CD4-positive, CD25-positive, alpha-beta regulatory T cell (primary cell): ENCODE measurements at regions not wholly inside any gene's neighbourhood (a gene's known extent, or its start where the extent isn't known, plus 50 kb on each side); places are given as distances from the start of the nearest gene placed in this dataset.
A peak's percentile ranks its signal among the peaks of the same experiment; 100 is the strongest.

ENCODE experiments used
- ATAC-seq, 2 donors: fragments of 150-1000 bp; cut with Tn5 transposase; one replicate each; pipeline ENCODE4 v1.10.0; 2021; ENCODE audit warnings: low read depth in 2 of 2, moderate number of reproducible peaks in 2 of 2, moderate library complexity in 1 of 2
- DNase-seq, 3 donors: peaks; one replicate each; pipeline versions ENCODE4 v3.0.0 to v3.0.0-alpha.2; 2012 to 2022; ENCODE audit warnings: mixed read lengths in 1 of 3
- H3K27ac ChIP-seq: one replicate; pipeline ENCODE4 v1.7.0; 2013; ENCODE audit warnings: mild to moderate bottlenecking, low read length; ENCODE audit not compliant: insufficient read depth, poor library complexity, severe bottlenecking
- H3K27me3 ChIP-seq: one replicate; pipeline ENCODE4 v1.7.0; 2013; ENCODE audit warnings: low read length; ENCODE audit not compliant: control insufficient read depth, insufficient read depth
- H3K36me3 ChIP-seq: one replicate; pipeline ENCODE4 v1.7.0; 2013; ENCODE audit warnings: mild to moderate bottlenecking, low read length, moderate library complexity; ENCODE audit not compliant: control insufficient read depth, insufficient read depth
- H3K4me1 ChIP-seq: 2 replicates; pipeline ENCODE4 v1.7.0; 2013; ENCODE audit warnings: mild to moderate bottlenecking, low read length; ENCODE audit not compliant: insufficient read depth, control insufficient read depth, poor library complexity, severe bottlenecking
- H3K4me3 ChIP-seq: one replicate; pipeline ENCODE4 v1.7.0; 2013; ENCODE audit warnings: low read depth, mild to moderate bottlenecking, low read length, moderate library complexity
- H3K9me3 ChIP-seq, 2 experiments: 1 replicate in 1 of 2; 2 replicates in 1 of 2; pipeline ENCODE4 v1.7.0; 2013; ENCODE audit warnings: low read length in 2 of 2, mild to moderate bottlenecking in 1 of 2, moderate library complexity in 1 of 2; ENCODE audit not compliant: control insufficient read depth in 2 of 2
- H3K27ac Mint-ChIP-seq, 3 donors: one replicate each; pipeline ENCODE4 v1.8.0; 2020 to 2022; ENCODE audit warnings: mild to moderate bottlenecking in 3 of 3, mixed read lengths in 3 of 3, moderate library complexity in 2 of 3
- H3K27me3 Mint-ChIP-seq: one replicate; pipeline ENCODE4 v1.8.0; 2022; ENCODE audit warnings: mild to moderate bottlenecking, mixed read lengths
- H3K36me3 Mint-ChIP-seq: one replicate; pipeline ENCODE4 v1.8.0; 2020; ENCODE audit warnings: mixed read lengths
- H3K4me1 Mint-ChIP-seq, 4 donors: one replicate each; pipeline ENCODE4 v1.8.0; 2020 to 2022; ENCODE audit warnings: mixed read lengths in 4 of 4, mild to moderate bottlenecking in 1 of 4
- H3K4me3 Mint-ChIP-seq, 4 donors: one replicate each; pipeline ENCODE4 v1.8.0; 2020 to 2022; ENCODE audit warnings: mild to moderate bottlenecking in 4 of 4, mixed read lengths in 4 of 4, moderate library complexity in 3 of 4
- H3K9me3 Mint-ChIP-seq, 7 donors: one replicate each; pipeline ENCODE4 v1.8.0; 2020 to 2022; ENCODE audit warnings: mixed read lengths in 7 of 7, mild to moderate bottlenecking in 3 of 7, moderate library complexity in 2 of 7

DNA sequence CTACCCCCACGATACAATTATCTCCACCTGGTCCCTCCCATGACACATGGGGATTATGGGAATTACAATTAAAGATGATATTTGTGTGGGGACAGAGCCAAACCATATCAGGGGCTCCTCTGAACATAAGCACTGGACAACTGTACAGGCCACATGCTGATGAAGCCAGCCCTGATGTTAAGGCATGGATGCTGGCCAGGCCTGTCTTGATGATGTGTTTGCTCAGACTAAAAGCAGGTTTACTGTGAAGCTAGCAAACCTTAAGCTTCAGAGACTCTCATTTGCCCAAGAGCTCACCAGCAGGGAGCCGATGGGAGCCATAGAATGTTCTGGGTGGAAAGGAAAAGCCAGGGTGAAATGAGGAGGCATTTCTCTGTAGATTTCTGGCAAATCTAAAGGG lies 135.3 kb upstream of the KCNK1 start:
- H3K4me1 Mint-ChIP-seq = no peaks in the 10 kb centered on the region
- H3K27ac ChIP-seq = no peak overlapping the region
- H3K4me1 ChIP-seq = no peaks in the 10 kb centered on the region
- no peak overlapping the region for H3K4me3 Mint-ChIP-seq
- ATAC-seq (no peak), DNase-seq (no peak)
- peaks cover 5% of the 10 kb centered on the region for H3K27me3 Mint-ChIP-seq
- H3K36me3 Mint-ChIP-seq = no peaks in the 10 kb centered on the region
- H3K27me3 ChIP-seq = no peaks in the 10 kb centered on the region
- H3K36me3 ChIP-seq = no peaks in the 10 kb centered on the region
- no peak overlapping the region for H3K27ac Mint-ChIP-seq
- no peaks in the 10 kb centered on the region for H3K9me3 Mint-ChIP-seq
- no peaks in the 10 kb centered on the region for H3K9me3 ChIP-seq
- H3K4me3 ChIP-seq = no peak overlapping the region

DNA sequence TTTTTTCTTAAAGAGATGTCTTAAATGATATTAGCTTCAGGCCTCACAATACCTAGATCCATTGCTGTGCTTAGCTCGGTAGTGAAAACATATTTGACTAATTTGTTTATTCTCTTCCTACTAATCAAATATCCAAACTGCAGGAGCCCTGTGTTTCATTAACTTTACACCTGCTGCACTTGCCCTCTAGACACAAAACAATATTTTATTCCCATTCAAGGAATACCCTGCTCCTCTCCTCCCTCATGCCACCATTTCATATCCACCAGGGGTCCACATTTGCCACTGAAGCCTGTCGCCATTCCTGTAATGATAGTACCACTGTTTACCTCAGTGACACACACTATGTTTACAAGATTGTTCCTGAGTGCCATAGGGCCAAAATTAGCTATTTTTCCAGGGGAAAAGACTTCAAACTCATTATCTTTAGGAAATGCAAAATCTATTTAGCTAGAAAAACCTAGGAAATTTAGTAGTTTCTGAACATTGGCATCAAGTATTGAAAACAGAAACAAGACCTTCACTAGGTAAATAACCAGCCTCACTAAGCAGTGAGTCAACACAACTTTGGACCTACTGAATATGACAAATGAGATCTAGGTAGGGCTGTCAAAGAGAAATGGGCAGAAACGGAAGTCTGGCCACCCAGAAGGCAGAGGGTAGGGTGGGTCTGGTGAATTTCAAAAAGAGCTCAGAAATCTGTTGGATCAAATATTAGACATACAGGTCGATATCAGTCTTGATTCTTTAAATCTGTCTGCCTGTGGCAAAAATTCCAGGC lies 134.6 kb upstream of the KCNK1 start:
- no peaks in the 10 kb centered on the region for H3K27me3 ChIP-seq
- H3K4me1 ChIP-seq = no peaks in the 10 kb centered on the region
- Mint-ChIP-seq H3K27ac (no peak overlapping the region), H3K27me3 (peaks cover 5% of the 10 kb centered on the region), H3K4me1 (no peaks in the 10 kb centered on the region), H3K4me3 (no peak overlapping the region), H3K36me3 (no peaks in the 10 kb centered on the region), H3K9me3 (peaks cover 0 to 2% (median 0%) of the 10 kb centered on the region in 7 donors)
- ATAC-seq (no peak), DNase-seq (no peak)
- no peaks in the 10 kb centered on the region for H3K9me3 ChIP-seq
- H3K27ac ChIP-seq = no peak overlapping the region
- no peaks in the 10 kb centered on the region for H3K36me3 ChIP-seq
- H3K4me3 ChIP-seq = no peak overlapping the region

DNA sequence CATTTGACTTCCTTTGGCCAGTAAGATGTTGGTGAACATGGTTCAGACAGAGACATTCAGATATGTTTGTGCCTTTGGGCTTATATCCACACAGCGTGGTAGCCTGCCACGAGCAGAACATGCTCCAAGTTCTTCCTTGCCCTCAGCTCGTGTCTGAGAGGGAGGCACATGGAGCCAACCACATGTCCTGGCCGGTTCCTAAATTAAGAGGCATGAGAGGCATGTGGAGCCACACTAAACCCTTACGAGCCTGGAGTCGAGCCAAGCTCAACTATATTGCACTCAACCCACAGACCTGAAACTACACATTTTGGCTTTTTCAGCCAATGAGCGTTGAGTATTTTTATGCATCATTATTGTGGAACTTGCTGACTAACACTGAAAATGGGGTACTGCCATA lies 133.7 kb upstream of the KCNK1 start:
- H3K36me3 Mint-ChIP-seq = no peaks in the 10 kb centered on the region
- no peak overlapping the region for H3K4me3 Mint-ChIP-seq
- Histone ChIP-seq H3K4me3 (no peak overlapping the region), H3K4me1 (no peaks in the 10 kb centered on the region), H3K9me3 (no peaks in the 10 kb centered on the region), H3K36me3 (no peaks in the 10 kb centered on the region), H3K27ac (no peak overlapping the region), H3K27me3 (no peaks in the 10 kb centered on the region)
- no peak for DNase-seq
- no peak overlapping the region for H3K27ac Mint-ChIP-seq
- ATAC-seq = no peak
- H3K4me1 Mint-ChIP-seq = no peaks in the 10 kb centered on the region
- peaks cover 0 to 2% (median 0%) of the 10 kb centered on the region in 7 donors for H3K9me3 Mint-ChIP-seq
- peaks cover 9% of the 10 kb centered on the region for H3K27me3 Mint-ChIP-seq

DNA sequence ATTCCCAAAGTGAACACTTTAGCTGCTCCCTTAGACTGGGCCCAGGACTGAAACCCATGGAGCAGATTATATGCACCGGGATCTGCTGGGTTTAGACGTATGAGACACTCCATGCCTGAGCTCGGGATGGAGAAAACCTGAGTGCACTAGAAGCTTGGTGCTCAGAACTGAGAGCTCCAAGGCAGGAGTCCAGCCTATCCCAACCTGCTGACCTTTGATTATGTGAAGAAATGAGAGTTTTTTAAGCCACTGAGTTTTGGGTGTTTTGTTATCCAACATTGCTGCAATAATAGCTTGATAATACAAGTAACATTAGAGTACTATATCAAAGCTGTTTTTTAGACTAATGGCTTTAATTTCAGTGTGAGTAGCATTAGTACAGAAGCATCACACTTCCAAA lies 131.5 kb upstream of the KCNK1 start:
- Histone ChIP-seq H3K27me3 (no peaks in the 10 kb centered on the region), H3K4me1 (no peaks in the 10 kb centered on the region), H3K9me3 (no peaks in the 10 kb centered on the region), H3K4me3 (no peak overlapping the region), H3K36me3 (no peaks in the 10 kb centered on the region), H3K27ac (no peak overlapping the region)
- Mint-ChIP-seq H3K36me3 (no peaks in the 10 kb centered on the region), H3K27me3 (peaks cover 20% of the 10 kb centered on the region), H3K27ac (no peak overlapping the region), H3K4me1 (no peaks in the 10 kb centered on the region), H3K4me3 (no peak overlapping the region), H3K9me3 (peaks cover 0 to 2% (median 0%) of the 10 kb centered on the region in 7 donors)
- DNase-seq (no peak), ATAC-seq (no peak)

DNA sequence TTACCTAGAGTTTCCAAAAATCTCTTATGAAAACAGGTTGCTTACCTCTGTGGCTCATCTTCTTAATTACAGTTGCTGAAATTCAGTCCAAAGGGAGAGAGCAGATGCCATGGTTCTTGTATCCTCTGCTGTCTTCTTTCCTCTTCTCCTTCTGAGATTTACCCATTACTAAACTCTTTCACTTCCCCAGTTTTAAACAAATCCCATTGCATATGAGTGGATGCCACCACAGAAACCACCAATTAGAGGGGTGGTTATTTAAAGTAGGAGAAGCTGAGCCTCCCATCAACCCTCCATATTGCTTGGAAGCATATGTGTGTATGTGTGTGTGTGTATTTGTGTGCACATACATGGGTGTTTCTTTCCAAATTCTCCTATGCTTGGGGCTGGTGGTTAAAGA lies 128.5 kb upstream of the KCNK1 start:
- Histone ChIP-seq H3K4me3 (no peak overlapping the region), H3K9me3 (no peaks in the 10 kb centered on the region), H3K4me1 (no peaks in the 10 kb centered on the region), H3K27ac (no peak overlapping the region), H3K36me3 (no peaks in the 10 kb centered on the region), H3K27me3 (no peaks in the 10 kb centered on the region)
- no peak overlapping the region for H3K27ac Mint-ChIP-seq
- ATAC-seq (no peak), DNase-seq (no peak)
- H3K27me3 Mint-ChIP-seq = peaks cover 15% of the 10 kb centered on the region
- H3K9me3 Mint-ChIP-seq = peaks cover 0 to 2% (median 0%) of the 10 kb centered on the region in 7 donors
- H3K4me3 Mint-ChIP-seq = no peak overlapping the region
- H3K36me3 Mint-ChIP-seq = no peaks in the 10 kb centered on the region
- H3K4me1 Mint-ChIP-seq = no peaks in the 10 kb centered on the region

DNA sequence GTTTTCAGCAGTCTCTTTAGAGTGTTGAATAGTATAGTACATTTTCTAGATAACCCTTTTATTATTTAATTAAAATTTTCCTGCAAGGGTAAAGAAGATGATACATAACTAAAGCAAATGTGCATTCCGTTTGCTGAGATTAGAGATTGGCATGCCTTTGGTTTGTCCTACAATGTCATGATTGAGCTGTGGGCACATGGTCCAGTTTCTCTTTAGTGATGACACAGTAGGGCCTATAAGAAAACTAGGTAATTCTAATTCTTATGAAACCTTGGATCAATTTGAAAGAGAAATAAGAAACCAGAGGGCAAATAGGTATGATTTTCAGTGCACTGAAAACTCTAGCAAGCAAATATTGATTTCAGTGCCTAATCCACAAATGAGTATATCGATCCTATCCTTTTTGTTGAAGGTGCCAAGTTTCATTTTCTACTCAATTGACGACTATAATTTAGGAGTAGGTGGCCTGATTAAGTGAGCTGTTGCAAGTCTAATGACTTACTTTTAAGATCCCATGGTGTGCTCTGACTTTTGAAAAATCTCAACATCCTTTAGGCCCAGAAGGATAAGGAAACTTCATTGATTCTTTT lies 128.0 kb upstream of the KCNK1 start:
- DNase-seq (no peak), ATAC-seq (no peak)
- peaks cover 15% of the 10 kb centered on the region for H3K27me3 Mint-ChIP-seq
- H3K4me3 Mint-ChIP-seq = no peak overlapping the region
- Histone ChIP-seq H3K27ac (no peak overlapping the region), H3K4me3 (no peak overlapping the region), H3K36me3 (no peaks in the 10 kb centered on the region), H3K27me3 (no peaks in the 10 kb centered on the region), H3K4me1 (no peaks in the 10 kb centered on the region), H3K9me3 (no peaks in the 10 kb centered on the region)
- no peaks in the 10 kb centered on the region for H3K36me3 Mint-ChIP-seq
- H3K4me1 Mint-ChIP-seq = no peaks in the 10 kb centered on the region
- no peak overlapping the region for H3K27ac Mint-ChIP-seq
- H3K9me3 Mint-ChIP-seq = peaks cover 0 to 2% (median 0%) of the 10 kb centered on the region in 7 donors

DNA sequence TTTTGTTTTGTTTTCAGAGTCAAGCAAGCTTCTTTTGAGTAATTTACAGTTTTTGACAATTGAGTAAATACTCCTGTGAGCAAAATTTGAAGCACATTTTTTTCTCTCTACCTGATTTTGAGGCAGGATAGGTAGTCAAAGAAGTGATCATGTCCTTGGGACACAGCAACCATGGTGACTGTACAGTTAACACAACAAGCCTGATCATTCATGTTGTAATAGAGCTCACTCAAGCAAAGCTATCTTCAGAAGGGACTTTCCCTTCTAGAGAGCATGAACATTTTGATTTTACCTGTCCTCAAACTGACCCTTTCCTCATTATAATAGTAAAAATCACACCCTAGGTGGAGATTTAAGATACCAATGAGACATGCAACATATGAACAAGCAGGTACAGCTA lies 126.5 kb upstream of the KCNK1 start:
- no peaks in the 10 kb centered on the region for H3K9me3 ChIP-seq
- H3K27me3 ChIP-seq = no peaks in the 10 kb centered on the region
- Mint-ChIP-seq H3K27me3 (peaks cover 15% of the 10 kb centered on the region), H3K36me3 (no peaks in the 10 kb centered on the region), H3K4me1 (no peaks in the 10 kb centered on the region), H3K9me3 (peaks cover 0 to 2% (median 0%) of the 10 kb centered on the region in 7 donors), H3K4me3 (no peak overlapping the region), H3K27ac (no peak overlapping the region)
- H3K36me3 ChIP-seq = no peaks in the 10 kb centered on the region
- no peak overlapping the region for H3K27ac ChIP-seq
- no peaks in the 10 kb centered on the region for H3K4me1 ChIP-seq
- ATAC-seq = no peak
- no peak overlapping the region for H3K4me3 ChIP-seq
- DNase-seq = no peak

DNA sequence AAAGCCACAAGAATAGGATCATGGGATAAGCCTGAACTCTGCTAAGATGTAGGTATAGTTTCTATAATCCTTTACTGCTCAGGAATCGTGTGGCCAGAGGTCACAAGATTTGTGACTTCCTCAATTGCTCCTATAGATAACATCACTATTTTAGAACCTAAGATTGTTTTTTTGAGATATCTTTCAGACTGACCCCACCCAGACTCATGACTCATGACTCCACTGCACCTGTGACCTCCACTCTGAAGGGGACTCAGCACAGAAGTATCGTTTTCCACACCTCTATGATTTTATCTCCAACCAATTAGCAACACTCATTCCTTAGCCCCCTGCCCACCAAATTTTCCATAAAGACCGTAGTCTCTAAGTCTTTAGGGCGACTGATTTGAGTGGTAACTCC lies 124.5 kb upstream of the KCNK1 start:
- ATAC-seq = no peak
- H3K36me3 ChIP-seq = no peaks in the 10 kb centered on the region
- H3K9me3 Mint-ChIP-seq = no peaks in the 10 kb centered on the region
- H3K4me3 Mint-ChIP-seq = no peak overlapping the region
- H3K4me1 ChIP-seq = no peaks in the 10 kb centered on the region
- no peaks in the 10 kb centered on the region for H3K9me3 ChIP-seq
- H3K4me3 ChIP-seq = no peak overlapping the region
- H3K36me3 Mint-ChIP-seq = no peaks in the 10 kb centered on the region
- no peaks in the 10 kb centered on the region for H3K4me1 Mint-ChIP-seq
- H3K27ac ChIP-seq = no peak overlapping the region
- peaks cover 15% of the 10 kb centered on the region for H3K27me3 Mint-ChIP-seq
- no peak overlapping the region for H3K27ac Mint-ChIP-seq
- DNase-seq = peak in 1 of 3 donors; percentile 1
- H3K27me3 ChIP-seq = no peaks in the 10 kb centered on the region
